Stimulated activated CD4-positive, alpha-beta T cell treated with anti-CD3 and anti-CD28 coated beads, Interleukin-1b, Interleukin-23, amount 100 ng/mL, for 1 hour (primary cell): ENCODE measurements at regions not wholly inside any gene's neighbourhood (a gene's known extent, or its start where the extent isn't known, plus 50 kb on each side); places are given as distances from the start of the nearest gene placed in this dataset.
"Not testable (repeated sequence)": the region's sequence is repeated elsewhere in the genome, so short reads cannot be mapped to it uniquely, and the experiment has no call there.

Experiments
- DNase-seq, 2 donors: peaks; one replicate each; pipeline ENCODE4 v3.0.0-alpha.2; 2020; ENCODE audit warnings: low read depth in 2 of 2

- DNase-seq, result no peak
These were observed 181.4 kb upstream of the CACNA2D1 start for GRCh38 chr7:82624965-82625364.

GRCh38 chr7:82624337-82624736, 180.8 kb upstream of the CACNA2D1 start:
- no peak for DNase-seq

- DNase-seq, result no peak
These were observed 180.2 kb upstream of the CACNA2D1 start for GRCh38 chr7:82623812-82624211.

- DNase-seq, result no peak
These were observed 173.6 kb upstream of the CACNA2D1 start for GRCh38 chr7:82617156-82617555.

- no peak for DNase-seq
These were observed 172.6 kb upstream of the CACNA2D1 start for GRCh38 chr7:82616059-82616728.

- no peak for DNase-seq
These were observed 171.9 kb upstream of the CACNA2D1 start for GRCh38 chr7:82615527-82615926.

- DNase-seq, result no peak
These were observed 166.2 kb upstream of the CACNA2D1 start for GRCh38 chr7:82609746-82610145.

- no peak for DNase-seq
These were observed 161.8 kb upstream of the CACNA2D1 start for GRCh38 chr7:82605247-82605864.

- DNase-seq, result no peak
These were observed 158.5 kb upstream of the CACNA2D1 start for GRCh38 chr7:82602066-82602465.

GRCh38 chr7:82600531-82600930, 157.0 kb upstream of the CACNA2D1 start:
- no peak for DNase-seq

GRCh38 chr7:82599895-82600294, 156.3 kb upstream of the CACNA2D1 start:
- no peak for DNase-seq

- DNase-seq, result no peak
These were observed 155.4 kb upstream of the CACNA2D1 start for GRCh38 chr7:82598958-82599357.

GRCh38 chr7:82595795-82596194, 152.2 kb upstream of the CACNA2D1 start:
- not testable (repeated sequence) for DNase-seq

GRCh38 chr7:82595176-82595575, 151.6 kb upstream of the CACNA2D1 start:
- DNase-seq, result no peak

- no peak for DNase-seq
These were observed 151.1 kb upstream of the CACNA2D1 start for GRCh38 chr7:82594665-82595064.

- no peak for DNase-seq
These were observed 150.2 kb upstream of the CACNA2D1 start for GRCh38 chr7:82593780-82594179.

GRCh38 chr7:82592416-82592815, 148.8 kb upstream of the CACNA2D1 start:
- no peak for DNase-seq

- DNase-seq, result no peak
These were observed 135.5 kb upstream of the CACNA2D1 start for GRCh38 chr7:82579047-82579446.

- no peak for DNase-seq
These were observed 134.9 kb upstream of the CACNA2D1 start for GRCh38 chr7:82578430-82578829.

GRCh38 chr7:82572195-82572880, 128.8 kb upstream of the CACNA2D1 start:
- DNase-seq, result peak; percentile 10 to 30

- DNase-seq, result not testable (repeated sequence)
These were observed 127.5 kb upstream of the CACNA2D1 start for GRCh38 chr7:82571047-82571446.

GRCh38 chr7:82567841-82568240, 124.3 kb upstream of the CACNA2D1 start:
- no peak for DNase-seq

- DNase-seq, result no peak
These were observed 123.8 kb upstream of the CACNA2D1 start for GRCh38 chr7:82567356-82567755.
